HG02973 (cell line): ENCODE measurements at regions not wholly inside any gene's neighbourhood (a gene's known extent, or its start where the extent isn't known, plus 50 kb on each side); places are given as distances from the start of the nearest gene placed in this dataset.
"Not testable (repeated sequence)": the region's sequence is repeated elsewhere in the genome, so short reads cannot be mapped to it uniquely, and the experiment has no call there.

Experiments
- ATAC-seq: cut with Tn5 transposase; IDR thresholded peaks from one replicate; pipeline ENCODE4 v1.9.1; 2021; ENCODE audit warnings: moderate library complexity; ENCODE audit not compliant: unreplicated experiment

- ATAC-seq, result no peak
Measured at GRCh38 chr3:44117239-44117638, 124.4 kb upstream of the TOPAZ1 start.

GRCh38 chr3:44117736-44118135 is 124.0 kb upstream of the TOPAZ1 start:
- ATAC-seq, result no peak

- ATAC-seq, result no peak
Measured at GRCh38 chr3:44120721-44121582, 120.7 kb upstream of the TOPAZ1 start.

GRCh38 chr3:44125246-44125645 is 116.4 kb upstream of the TOPAZ1 start:
- no peak for ATAC-seq

- ATAC-seq, result no peak
Measured at GRCh38 chr3:44125882-44126281, 115.8 kb upstream of the TOPAZ1 start.

GRCh38 chr3:44128057-44128775 is 113.5 kb upstream of the TOPAZ1 start:
- no peak for ATAC-seq

GRCh38 chr3:44130249-44130648 is 111.4 kb upstream of the TOPAZ1 start:
- no peak for ATAC-seq

GRCh38 chr3:44132061-44132460 is 109.6 kb upstream of the TOPAZ1 start:
- ATAC-seq, result no peak

GRCh38 chr3:44132593-44132992 is 109.1 kb upstream of the TOPAZ1 start:
- ATAC-seq, result no peak

GRCh38 chr3:44136421-44136820 is 105.3 kb upstream of the TOPAZ1 start:
- no peak for ATAC-seq

GRCh38 chr3:44146073-44146472 is 95.6 kb upstream of the TOPAZ1 start:
- no peak for ATAC-seq

GRCh38 chr3:44159696-44160300 is 81.9 kb upstream of the TOPAZ1 start:
- no peak for ATAC-seq

GRCh38 chr3:44160818-44161217 is 80.9 kb upstream of the TOPAZ1 start:
- ATAC-seq, result no peak

GRCh38 chr3:44171891-44172290 is 69.8 kb upstream of the TOPAZ1 start:
- ATAC-seq, result no peak

- not testable (repeated sequence) for ATAC-seq
Measured at GRCh38 chr3:44172701-44173100, 69.0 kb upstream of the TOPAZ1 start.

GRCh38 chr3:44173263-44173662 is 68.4 kb upstream of the TOPAZ1 start:
- no peak for ATAC-seq

GRCh38 chr3:44175070-44175469 is 66.6 kb upstream of the TOPAZ1 start:
- ATAC-seq, result no peak

GRCh38 chr3:44179246-44179645 is 62.4 kb upstream of the TOPAZ1 start:
- ATAC-seq, result no peak

- no peak for ATAC-seq
Measured at GRCh38 chr3:44184319-44184953, 57.2 kb upstream of the TOPAZ1 start.

- no peak for ATAC-seq
Measured at GRCh38 chr3:44185396-44185915, 56.2 kb upstream of the TOPAZ1 start.

GRCh38 chr3:44186111-44186672 is 55.5 kb upstream of the TOPAZ1 start:
- ATAC-seq, result no peak
